GM19372 (cell line): ENCODE measurements at regions not wholly inside any gene's neighbourhood (a gene's known extent, or its start where the extent isn't known, plus 50 kb on each side); places are given as distances from the start of the nearest gene placed in this dataset.

Experiments
- ATAC-seq: cut with Tn5 transposase; IDR thresholded peaks from one replicate; pipeline ENCODE4 v1.9.1; 2021; ENCODE audit warnings: mild to moderate bottlenecking, low read depth, moderate library complexity; ENCODE audit not compliant: unreplicated experiment

- ATAC-seq, result no peak
Measured at GRCh38 chr11:15481871-15482270, 367.1 kb downstream of the INSC start.

DNA sequence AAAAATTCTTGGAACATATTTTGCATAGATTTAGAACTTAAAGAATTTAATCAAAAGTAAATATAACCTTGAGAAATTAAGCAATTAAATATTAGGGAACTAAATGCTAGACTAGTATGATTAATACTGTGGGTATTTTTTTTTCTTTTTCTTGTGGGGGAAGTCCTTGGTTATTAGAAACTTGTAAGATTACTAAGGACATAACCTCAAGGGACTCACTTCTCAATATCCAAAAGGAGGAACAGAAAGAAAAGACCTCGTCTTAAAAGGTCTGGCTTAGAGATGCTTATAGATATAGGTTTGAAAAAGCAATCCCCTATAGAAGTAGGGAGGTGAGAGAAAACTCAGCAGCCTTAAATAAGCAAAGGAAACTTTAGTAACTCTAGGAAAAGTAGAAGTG is 368.5 kb downstream of the INSC start:
- no peak for ATAC-seq

GRCh38 chr11:15484398-15484797 is 369.7 kb downstream of the INSC start:
- ATAC-seq, result no peak

GRCh38 chr11:15485432-15485831 is 370.7 kb downstream of the INSC start:
- ATAC-seq, result no peak

GRCh38 chr11:15489281-15489680 is 374.6 kb downstream of the INSC start:
- ATAC-seq, result no peak

DNA sequence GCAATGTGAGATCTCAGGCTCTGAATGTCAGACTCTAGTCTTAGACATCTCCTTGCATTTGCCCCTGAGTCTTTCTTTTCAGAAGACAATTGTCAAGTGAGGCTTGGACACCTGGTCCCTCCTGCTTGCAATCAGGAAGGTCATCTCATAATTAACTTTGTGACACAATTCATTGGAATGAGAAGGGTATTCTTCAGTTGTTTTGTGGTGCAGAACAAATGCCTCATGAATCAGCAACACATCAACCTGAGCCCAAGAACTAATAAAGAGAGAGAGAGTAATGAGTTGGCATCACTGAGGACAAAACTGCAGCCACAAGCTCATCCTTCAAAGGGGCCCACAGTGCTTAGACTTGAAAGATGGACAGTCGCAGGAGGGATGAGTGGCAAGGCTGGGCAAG is 375.8 kb downstream of the INSC start:
- no peak for ATAC-seq

DNA sequence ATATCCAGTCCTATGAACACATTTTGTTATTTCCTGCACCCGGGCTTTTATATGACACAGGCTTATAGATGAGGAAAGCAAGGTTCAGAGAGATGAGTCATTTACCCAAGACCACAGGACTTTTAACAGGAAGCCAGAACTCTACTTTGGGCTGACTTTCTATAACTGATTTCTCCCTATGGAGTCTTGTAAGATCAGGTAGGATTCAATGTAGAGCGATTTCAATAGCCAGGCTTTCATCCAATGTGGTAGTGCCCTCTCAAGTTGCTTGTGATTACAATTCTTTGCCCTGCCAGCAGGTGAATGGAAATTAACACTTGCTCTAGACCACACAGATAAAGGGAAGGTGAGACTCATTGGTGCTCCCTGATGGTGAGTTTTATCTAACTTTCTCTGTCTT is 378.3 kb downstream of the INSC start:
- no peak for ATAC-seq

DNA sequence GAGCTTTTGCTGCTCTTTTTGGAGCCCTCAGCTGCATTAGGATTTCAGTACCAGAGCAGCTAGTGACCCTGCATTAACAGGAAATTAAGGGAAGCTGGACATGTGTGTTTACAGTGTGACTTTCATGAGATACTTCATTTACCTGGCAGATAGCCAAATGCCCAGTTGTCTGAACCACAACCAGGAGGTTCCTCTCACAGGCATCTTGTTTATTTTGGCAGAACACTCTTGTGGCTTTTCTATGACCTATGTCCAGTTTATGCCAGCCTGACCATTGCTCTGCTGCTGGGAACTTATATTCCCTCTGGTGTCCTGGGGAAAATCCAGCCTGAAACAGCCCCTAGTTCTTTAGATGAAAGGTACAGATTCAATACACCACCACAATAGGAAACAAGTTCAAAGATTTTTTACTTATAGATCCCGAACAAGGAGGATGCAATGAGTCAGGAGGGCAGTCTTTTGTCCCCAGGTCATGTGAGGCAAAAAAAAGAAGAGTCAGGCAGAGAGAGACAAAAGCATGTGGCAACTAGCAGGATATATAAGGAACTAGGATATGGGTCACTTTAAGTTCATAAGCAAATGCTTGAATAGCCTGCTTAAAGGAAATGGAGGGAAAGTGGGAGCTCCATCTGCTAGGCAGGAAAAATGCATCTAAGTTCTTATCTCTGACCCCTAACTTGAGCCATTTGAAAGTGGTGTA is 379.3 kb downstream of the INSC start:
- no peak for ATAC-seq

DNA sequence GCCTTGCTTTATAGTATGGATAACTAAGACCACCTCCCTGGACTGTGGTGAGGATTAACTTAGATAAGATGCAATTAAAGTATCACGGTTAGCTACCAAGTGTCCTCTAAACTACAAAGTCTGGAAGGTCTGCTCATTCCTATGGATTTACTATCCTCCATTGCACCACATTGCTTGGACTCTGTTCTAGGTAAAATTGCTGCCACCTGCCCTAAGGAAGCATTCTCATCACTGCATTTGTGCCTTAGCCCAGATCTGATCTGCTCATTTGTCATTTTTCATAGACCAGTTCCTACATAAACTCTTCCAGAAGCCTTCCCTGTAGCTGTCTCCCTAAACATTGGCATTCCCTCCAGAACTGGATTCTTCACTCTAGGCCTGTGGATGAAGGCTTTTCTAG is 380.0 kb downstream of the INSC start:
- no peak for ATAC-seq

- ATAC-seq, result no peak
Measured at GRCh38 chr11:15495462-15495861, 380.7 kb downstream of the INSC start.

GRCh38 chr11:15497366-15497765 is 382.6 kb downstream of the INSC start:
- no peak for ATAC-seq

DNA sequence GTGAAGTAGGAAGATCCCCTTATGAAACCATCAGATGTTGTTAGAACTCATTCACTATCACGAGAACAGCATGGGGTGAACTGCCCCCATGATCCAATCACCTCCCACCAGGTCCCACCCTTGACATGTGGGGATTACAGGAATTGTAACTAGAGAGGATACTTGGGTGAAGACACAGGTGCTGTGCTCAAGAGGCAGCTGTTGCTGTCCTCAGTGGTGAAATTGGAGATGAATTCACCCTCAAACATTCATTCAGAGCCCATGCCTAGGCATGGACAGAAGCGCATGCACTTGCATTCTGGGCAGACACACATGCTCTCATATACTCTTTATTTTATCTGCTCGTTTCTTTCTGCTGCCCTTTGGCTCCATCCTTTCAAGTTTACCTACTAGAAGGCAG is 385.0 kb downstream of the INSC start:
- no peak for ATAC-seq

- ATAC-seq, result no peak
Measured at GRCh38 chr11:15500643-15501042, 385.9 kb downstream of the INSC start.

GRCh38 chr11:15501566-15501965 is 386.8 kb downstream of the INSC start:
- no peak for ATAC-seq

GRCh38 chr11:15505155-15505554 is 390.4 kb downstream of the INSC start:
- no peak for ATAC-seq

GRCh38 chr11:15507592-15507991 is 392.9 kb downstream of the INSC start:
- ATAC-seq, result no peak

GRCh38 chr11:15509082-15509481 is 394.4 kb downstream of the INSC start:
- ATAC-seq, result no peak

DNA sequence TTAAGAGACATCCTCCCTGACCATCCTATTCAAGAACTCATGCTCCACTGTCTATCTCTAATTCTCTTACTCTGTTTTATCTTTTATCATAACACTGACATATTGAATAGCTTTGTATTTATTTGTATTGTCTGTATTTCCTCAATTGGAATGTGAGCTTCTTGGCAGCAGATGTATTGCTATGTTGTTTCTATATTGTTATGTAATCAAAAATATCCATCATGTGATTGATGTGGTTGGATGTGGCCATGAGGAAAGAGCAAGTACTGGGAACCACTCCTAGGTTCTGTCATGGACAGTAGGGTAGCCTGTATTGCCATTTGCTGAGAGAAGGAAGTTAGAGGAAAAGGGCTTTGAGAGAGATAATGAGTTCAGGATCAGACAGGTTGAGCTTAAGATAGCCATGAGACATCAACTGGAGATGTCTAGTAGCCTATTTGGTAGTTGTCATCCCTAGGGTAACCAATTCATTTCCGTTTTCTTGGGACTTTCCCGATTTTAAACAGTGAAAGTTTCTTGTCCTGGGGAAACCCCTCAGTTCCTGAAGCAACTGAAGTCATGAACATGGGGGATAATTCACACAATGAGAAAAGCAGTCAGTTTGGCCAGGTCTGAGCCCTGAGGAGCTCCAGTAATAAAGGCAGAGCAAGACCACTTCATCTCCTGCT is 404.5 kb downstream of the INSC start:
- ATAC-seq, result no peak

DNA sequence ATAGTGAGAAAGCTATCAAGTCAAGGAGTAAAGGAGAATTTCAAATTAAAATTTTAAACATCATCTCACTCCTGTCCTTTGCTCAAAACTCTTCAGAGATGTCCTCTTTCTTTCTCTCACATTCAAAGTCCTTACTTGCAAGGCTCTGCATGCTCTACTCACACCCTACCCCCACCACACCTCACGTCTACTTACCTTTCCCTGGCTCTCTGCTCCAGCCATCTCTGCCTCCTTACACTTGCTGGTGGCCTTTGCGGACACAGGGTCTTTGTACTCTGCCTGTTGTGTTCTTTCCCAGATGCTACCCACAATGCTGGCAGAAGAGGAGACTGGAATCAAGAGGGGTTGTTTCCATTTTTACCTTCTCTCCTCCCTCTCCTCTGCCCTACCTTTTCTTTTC is 405.2 kb downstream of the INSC start:
- no peak for ATAC-seq

DNA sequence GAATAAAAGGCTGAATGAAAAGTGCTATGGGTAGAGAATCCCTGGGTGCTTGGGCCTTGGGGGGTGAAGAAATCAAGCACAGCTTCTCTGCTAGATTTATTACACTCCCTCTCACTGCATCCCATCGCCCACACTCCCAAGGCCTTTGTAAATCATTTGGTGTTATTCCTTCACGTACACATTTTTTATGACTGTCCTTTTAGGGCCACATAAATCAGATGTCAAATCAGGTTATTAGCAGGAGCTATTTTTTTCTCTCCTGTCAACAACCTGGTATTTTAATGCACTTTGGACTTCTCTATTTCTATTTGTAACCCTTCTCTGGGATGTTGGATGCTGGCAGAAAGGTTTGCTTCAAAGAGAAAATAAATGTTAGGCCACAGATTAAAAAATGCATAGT is 408.8 kb downstream of the INSC start:
- ATAC-seq, result no peak

- no peak for ATAC-seq
Measured at GRCh38 chr11:15525582-15525981, 410.9 kb downstream of the INSC start.

GRCh38 chr11:15526032-15526431 is 411.3 kb downstream of the INSC start:
- no peak for ATAC-seq
